HG02642 (cell line): ENCODE measurements at regions not wholly inside any gene's neighbourhood (a gene's known extent, or its start where the extent isn't known, plus 50 kb on each side); places are given as distances from the start of the nearest gene placed in this dataset.
"Not testable (repeated sequence)": the region's sequence is repeated elsewhere in the genome, so short reads cannot be mapped to it uniquely, and the experiment has no call there.

ENCODE experiments used
- ATAC-seq: cut with Tn5 transposase; IDR thresholded peaks from one replicate; pipeline ENCODE4 v1.9.1; 2021; ENCODE audit warnings: mild to moderate bottlenecking; ENCODE audit not compliant: unreplicated experiment, poor library complexity

- no peak for ATAC-seq
These were observed 144.4 kb downstream of the PTBP2 start for GRCh38 chr1:96865731-96866685.

DNA sequence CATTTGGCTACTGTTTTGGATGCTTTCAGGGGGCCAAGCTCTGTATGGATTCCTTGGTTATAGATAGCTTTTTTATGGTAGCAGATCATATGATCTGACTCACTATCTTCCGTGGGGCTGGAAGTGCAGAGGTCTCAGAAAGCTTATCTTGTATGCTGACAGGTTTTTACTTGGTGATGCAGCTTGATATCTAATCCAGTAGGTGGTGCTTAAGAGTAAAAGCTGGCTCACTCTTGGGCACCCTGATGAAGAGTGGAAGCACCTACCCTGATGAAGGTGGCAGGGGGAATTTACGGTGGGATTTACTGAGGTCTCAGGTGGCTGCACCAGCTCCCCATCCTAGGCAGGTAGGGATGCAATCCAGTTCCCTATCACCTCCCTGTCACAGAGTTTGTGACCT, 151.2 kb downstream of the PTBP2 start:
- no peak for ATAC-seq

- ATAC-seq = no peak
These were observed 157.1 kb downstream of the PTBP2 start for GRCh38 chr1:96878640-96879039.

GRCh38 chr1:96880626-96881025, 159.0 kb downstream of the PTBP2 start:
- ATAC-seq = no peak

DNA sequence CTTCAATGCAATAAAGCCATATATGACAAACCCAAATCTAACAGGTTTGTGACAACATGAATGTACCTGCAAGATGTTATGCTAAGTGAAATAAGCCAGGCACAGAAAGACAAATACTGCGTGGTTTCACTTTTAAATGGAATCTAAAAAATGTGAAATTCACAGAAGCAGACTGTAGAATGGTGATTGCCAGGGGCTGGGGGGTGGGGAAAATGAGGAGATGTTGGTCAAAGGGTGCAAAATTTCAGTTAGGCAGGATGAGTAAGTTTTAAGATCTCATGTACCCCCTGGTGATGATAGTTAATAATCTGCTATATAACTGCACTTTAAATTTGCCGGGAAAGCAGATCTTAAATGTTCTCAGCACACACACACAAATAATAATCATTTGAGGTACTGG, 160.5 kb downstream of the PTBP2 start:
- ATAC-seq = no peak

- ATAC-seq = no peak
These were observed 164.9 kb downstream of the PTBP2 start for GRCh38 chr1:96886474-96886873.

GRCh38 chr1:96887501-96887900, 165.9 kb downstream of the PTBP2 start:
- ATAC-seq = no peak

GRCh38 chr1:96901783-96902363, 180.3 kb downstream of the PTBP2 start:
- ATAC-seq = no peak

- no peak for ATAC-seq
These were observed 190.7 kb downstream of the PTBP2 start for GRCh38 chr1:96912248-96912647.

GRCh38 chr1:96915701-96916100, 194.1 kb downstream of the PTBP2 start:
- ATAC-seq = not testable (repeated sequence)

- ATAC-seq = no peak
These were observed 196.8 kb downstream of the PTBP2 start for GRCh38 chr1:96918406-96918805.

GRCh38 chr1:96922181-96922580, 200.6 kb downstream of the PTBP2 start:
- no peak for ATAC-seq

DNA sequence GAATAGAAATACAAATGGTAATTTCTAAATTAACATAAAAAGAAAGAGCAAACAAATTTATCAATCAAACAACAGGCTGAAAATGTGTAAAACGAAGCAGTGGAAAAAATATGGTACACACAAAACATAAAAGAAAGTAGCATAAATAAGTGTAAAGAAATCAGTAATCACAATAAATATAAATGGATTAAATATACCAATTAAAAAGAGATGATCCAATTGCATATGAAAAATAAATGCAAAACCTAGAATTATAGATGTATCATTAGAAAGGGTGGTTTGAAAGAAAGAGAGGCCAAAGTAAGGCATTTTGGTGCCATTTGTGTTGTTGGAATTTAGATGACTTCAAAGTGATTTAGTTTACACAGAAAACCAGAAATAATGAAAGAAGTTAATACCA, 202.2 kb downstream of the PTBP2 start:
- no peak for ATAC-seq

- ATAC-seq = no peak
These were observed 204.6 kb downstream of the PTBP2 start for GRCh38 chr1:96926176-96926575.

- no peak for ATAC-seq
These were observed 205.5 kb downstream of the PTBP2 start for GRCh38 chr1:96927125-96927524.

DNA sequence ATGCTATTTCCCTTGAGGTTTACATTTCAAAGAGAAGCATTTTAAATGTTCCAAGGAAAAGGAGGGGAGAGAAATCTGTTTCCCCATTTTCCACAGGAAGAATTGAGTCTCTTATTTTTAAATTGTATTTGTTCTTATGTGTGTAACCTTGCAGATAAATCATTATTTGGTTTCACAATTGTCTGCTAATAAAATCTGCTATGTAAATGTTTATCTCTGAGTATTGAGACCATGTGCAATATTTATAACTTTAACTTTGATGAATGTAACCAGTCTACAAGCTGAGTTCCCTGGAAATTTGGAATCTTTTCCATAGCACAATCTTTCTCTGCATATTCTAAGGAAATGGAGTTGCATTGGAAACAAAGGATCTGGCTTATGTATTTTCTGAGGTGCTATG, 209.6 kb downstream of the PTBP2 start:
- ATAC-seq = no peak

DNA sequence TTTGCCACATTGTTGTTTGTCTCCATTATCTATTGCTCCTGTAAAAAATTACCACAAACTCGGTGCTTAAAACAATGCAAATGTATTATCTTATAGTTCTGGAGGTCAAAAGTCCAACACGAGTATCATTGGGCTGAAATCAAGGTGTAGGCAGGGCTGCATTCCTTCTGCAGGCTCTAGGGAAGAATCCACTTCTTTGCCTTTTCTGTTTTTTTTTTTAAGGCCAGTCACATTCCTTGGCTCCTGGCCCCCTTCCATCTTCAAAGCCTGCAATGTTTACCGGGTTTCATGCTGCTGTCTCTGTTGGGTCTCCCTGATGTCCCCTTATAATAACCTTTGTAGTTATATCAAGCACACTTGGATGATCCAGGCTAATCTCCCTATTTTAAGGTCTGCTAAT, 212.7 kb downstream of the PTBP2 start:
- no peak for ATAC-seq

DNA sequence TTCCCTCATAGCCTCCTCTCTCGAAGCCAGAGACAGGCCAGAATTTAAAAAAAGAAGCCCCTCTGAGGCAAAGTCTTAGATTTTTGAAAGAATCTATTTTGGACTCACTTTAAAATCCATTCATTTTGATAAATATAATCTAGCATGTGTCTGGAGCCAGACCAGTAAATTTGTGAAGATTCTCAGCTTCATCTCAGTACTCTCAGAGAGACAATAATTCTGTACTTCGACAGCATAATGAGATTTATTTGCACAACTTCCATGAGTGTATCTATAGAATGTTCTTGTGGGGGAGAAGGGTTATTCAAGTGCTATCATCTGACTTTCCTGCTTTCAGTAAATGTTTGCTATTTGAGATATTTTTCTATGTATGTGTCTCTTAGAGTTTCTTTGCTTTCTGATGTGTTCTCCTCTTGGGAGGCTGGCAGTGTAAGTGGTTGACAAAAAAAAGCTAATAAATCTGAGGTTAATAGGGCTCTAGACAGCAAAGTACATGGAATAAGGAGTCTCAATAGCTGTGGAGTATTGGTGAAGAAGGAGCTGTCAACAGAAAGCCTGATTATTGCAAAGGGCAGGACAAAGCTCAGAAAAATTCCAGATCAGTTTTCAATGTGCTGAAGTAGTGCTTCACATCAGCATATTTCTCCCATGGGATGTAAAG, 223.0 kb downstream of the PTBP2 start:
- no peak for ATAC-seq

GRCh38 chr1:96945509-96946084, 224.0 kb downstream of the PTBP2 start:
- no peak for ATAC-seq

DNA sequence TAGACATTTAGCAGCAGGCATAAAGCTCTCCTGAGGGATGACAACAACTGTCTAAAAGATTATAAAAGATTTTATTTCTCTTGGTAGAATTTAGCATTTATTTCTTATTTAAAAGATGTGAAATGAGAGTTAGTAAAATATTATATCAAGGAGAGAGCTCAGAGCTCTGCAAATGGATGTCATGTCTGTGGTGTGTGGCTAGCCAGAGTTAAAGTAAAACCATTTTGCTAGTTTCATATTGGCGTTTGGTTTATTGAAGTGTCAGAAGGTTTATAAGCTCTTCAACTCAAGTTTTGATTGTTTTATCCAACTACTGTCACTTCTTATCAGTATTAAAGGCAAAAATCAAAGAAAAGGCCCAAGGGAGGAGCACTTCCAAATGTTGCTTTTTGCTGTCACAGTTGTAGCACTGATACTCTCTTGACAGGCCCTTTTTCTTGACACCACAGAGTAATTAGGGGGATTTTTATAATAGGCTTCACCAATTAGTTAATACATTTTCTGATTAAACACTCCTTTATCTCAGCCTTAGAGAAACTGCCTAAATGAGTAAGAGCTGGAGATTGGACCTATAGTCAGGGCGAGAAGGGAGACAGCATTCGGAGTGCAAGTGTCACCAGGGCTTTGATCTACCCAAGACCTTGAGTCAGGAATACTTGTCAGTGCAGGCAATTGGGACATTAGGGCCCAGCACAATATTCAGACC, 233.9 kb downstream of the PTBP2 start:
- no peak for ATAC-seq
